Mammary epithelial cell (primary cell): ENCODE measurements at regions not wholly inside any gene's neighbourhood (a gene's known extent, or its start where the extent isn't known, plus 50 kb on each side); places are given as distances from the start of the nearest gene placed in this dataset.

Source experiments
- EZH2 ChIP-seq: IDR thresholded peaks from 2 replicates; pipeline ENCODE4 v1.6.1; 2012; ENCODE audit warnings: low read length, inconsistent platforms, borderline replicate concordance
- TF ChIP-seq, protein P1 (sequence below), 2 donors: IDR thresholded peaks in 1 of 2; conservative IDR thresholded peaks in 1 of 2; 2 replicates each; pipeline ENCODE4 v1.5.1; 2011 to 2012; ENCODE audit warnings: inconsistent platforms in 2 of 2, low read length in 2 of 2, mild to moderate bottlenecking in 2 of 2, control low read depth in 1 of 2, low read depth in 1 of 2; ENCODE audit not compliant: insufficient read depth in 1 of 2; ENCODE audit errors: extremely low read depth in 1 of 2

DNA sequence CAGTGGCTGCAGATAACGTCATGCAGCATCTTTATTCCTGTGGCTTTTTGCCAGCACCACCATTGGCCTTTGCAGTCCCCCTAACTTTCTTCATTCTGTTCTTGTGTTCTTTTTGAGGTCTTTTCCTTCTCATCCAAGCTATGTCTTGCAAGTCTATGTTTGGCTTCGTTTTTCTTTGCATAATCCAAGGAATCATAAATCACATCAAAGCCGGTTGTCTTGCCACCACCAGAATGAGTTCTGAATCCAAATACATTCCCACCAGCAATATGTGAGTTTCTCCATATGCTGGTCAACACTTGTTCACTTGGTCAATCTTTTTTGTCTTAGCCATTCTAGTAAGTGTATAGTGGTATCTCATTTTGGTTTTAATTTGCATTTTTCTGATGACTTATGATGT is 70.6 kb upstream of the AK4 start:
- TF ChIP-seq, protein P1, sequence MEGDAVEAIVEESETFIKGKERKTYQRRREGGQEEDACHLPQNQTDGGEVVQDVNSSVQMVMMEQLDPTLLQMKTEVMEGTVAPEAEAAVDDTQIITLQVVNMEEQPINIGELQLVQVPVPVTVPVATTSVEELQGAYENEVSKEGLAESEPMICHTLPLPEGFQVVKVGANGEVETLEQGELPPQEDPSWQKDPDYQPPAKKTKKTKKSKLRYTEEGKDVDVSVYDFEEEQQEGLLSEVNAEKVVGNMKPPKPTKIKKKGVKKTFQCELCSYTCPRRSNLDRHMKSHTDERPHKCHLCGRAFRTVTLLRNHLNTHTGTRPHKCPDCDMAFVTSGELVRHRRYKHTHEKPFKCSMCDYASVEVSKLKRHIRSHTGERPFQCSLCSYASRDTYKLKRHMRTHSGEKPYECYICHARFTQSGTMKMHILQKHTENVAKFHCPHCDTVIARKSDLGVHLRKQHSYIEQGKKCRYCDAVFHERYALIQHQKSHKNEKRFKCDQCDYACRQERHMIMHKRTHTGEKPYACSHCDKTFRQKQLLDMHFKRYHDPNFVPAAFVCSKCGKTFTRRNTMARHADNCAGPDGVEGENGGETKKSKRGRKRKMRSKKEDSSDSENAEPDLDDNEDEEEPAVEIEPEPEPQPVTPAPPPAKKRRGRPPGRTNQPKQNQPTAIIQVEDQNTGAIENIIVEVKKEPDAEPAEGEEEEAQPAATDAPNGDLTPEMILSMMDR (conservative IDR thresholded peaks at IDR 0.05 in 1 of 2, IDR thresholded peaks at IDR 0.05 in 1 of 2; ENCODE audit: extremely low read depth in 1 of 2, insufficient read depth in 1 of 2, low read depth in 1 of 2, low read length in 2 of 2) = no peak
- TF ChIP-seq EZH2 = no peak
